ENCODE measurements at regions not wholly inside any gene's neighbourhood (a gene's known extent, or its start where the extent isn't known, plus 50 kb on each side); places are given as distances from the start of the nearest gene placed in this dataset.

DNA sequence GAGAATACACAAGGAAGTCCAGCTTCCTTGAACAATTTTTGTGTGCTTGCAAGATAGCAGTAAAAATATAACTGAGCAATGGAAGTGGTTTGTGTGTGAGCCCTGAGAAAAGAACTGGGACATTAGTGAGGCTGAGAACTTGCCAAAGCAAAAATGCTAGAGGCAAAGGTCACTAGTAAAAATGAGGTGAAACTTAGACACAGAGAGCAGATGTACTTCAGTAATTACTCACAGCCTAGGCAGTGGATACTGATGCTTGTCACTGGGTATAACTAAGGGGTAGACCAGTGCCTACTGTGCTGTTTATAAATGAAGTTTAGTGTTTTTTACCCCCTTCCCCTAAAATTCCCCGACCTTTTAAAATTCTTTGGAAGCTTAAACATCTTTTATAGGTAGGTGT lies 450.1 kb downstream of the LPIN1 start:
- TF ChIP-seq, protein P1, sequence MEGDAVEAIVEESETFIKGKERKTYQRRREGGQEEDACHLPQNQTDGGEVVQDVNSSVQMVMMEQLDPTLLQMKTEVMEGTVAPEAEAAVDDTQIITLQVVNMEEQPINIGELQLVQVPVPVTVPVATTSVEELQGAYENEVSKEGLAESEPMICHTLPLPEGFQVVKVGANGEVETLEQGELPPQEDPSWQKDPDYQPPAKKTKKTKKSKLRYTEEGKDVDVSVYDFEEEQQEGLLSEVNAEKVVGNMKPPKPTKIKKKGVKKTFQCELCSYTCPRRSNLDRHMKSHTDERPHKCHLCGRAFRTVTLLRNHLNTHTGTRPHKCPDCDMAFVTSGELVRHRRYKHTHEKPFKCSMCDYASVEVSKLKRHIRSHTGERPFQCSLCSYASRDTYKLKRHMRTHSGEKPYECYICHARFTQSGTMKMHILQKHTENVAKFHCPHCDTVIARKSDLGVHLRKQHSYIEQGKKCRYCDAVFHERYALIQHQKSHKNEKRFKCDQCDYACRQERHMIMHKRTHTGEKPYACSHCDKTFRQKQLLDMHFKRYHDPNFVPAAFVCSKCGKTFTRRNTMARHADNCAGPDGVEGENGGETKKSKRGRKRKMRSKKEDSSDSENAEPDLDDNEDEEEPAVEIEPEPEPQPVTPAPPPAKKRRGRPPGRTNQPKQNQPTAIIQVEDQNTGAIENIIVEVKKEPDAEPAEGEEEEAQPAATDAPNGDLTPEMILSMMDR (IDR thresholded peaks at IDR 0.05) = no peak
- TF ChIP-seq EZH2phosphoT487 (IDR thresholded peaks at IDR 0.05) (no peak), EZH2 (IDR thresholded peaks at IDR 0.05) (no peak)
